ENCODE measurements at regions not wholly inside any gene's neighbourhood (a gene's known extent, or its start where the extent isn't known, plus 50 kb on each side); places are given as distances from the start of the nearest gene placed in this dataset.

GRCh38 chr6:163679753-163680152 is 265.2 kb downstream of the QKI start:
- Histone ChIP-seq H3K4me1 (ENCODE audit: control insufficient read depth, insufficient read depth, low read length) (no peaks in the 10 kb centered on the region), H3K4me3 (ENCODE audit: low read length) (no peak overlapping the region), H3K27me3 (ENCODE audit: control insufficient read depth, insufficient read depth, low read length) (no peaks in the 10 kb centered on the region), H3K27ac (ENCODE audit: low read length) (no peak overlapping the region), H3K36me3 (ENCODE audit: control insufficient read depth, insufficient read depth, low read length) (no peaks in the 10 kb centered on the region), H3K9me3 (ENCODE audit: control insufficient read depth, low read depth, low read length) (no peaks in the 10 kb centered on the region)
- DNase-seq: no peak
- WGBS (ENCODE audit: insufficient coverage, low lambda C conversion rate): 0% methylated on average over 1 of the region's 5 CpGs

- Histone ChIP-seq H3K27ac (ENCODE audit: low read length) (no peak overlapping the region), H3K36me3 (ENCODE audit: control insufficient read depth, insufficient read depth, low read length) (no peaks in the 10 kb centered on the region), H3K27me3 (ENCODE audit: control insufficient read depth, insufficient read depth, low read length) (no peaks in the 10 kb centered on the region), H3K4me1 (ENCODE audit: control insufficient read depth, insufficient read depth, low read length) (no peaks in the 10 kb centered on the region), H3K9me3 (ENCODE audit: control insufficient read depth, low read depth, low read length) (no peaks in the 10 kb centered on the region), H3K4me3 (ENCODE audit: low read length) (no peak overlapping the region)
- DNase-seq: no peak
- WGBS (ENCODE audit: insufficient coverage, low lambda C conversion rate): no CpG with 5 or more reads among the region's 3 CpGs
These were observed 264.6 kb downstream of the QKI start for GRCh38 chr6:163679012-163679660.

- no peak for DNase-seq
- Histone ChIP-seq H3K4me1 (ENCODE audit: control insufficient read depth, insufficient read depth, low read length) (no peaks in the 10 kb centered on the region), H3K36me3 (ENCODE audit: control insufficient read depth, insufficient read depth, low read length) (no peaks in the 10 kb centered on the region), H3K4me3 (ENCODE audit: low read length) (no peak overlapping the region), H3K27me3 (ENCODE audit: control insufficient read depth, insufficient read depth, low read length) (no peaks in the 10 kb centered on the region), H3K27ac (ENCODE audit: low read length) (no peak overlapping the region), H3K9me3 (ENCODE audit: control insufficient read depth, low read depth, low read length) (peaks cover 9% of the 10 kb centered on the region)
These were observed 261.1 kb downstream of the QKI start for GRCh38 chr6:163675611-163676010.

- Histone ChIP-seq H3K27me3 (ENCODE audit: control insufficient read depth, insufficient read depth, low read length) (no peaks in the 10 kb centered on the region), H3K27ac (ENCODE audit: low read length) (no peak overlapping the region), H3K9me3 (ENCODE audit: control insufficient read depth, low read depth, low read length) (peaks cover 9% of the 10 kb centered on the region), H3K4me3 (ENCODE audit: low read length) (no peak overlapping the region), H3K36me3 (ENCODE audit: control insufficient read depth, insufficient read depth, low read length) (no peaks in the 10 kb centered on the region), H3K4me1 (ENCODE audit: control insufficient read depth, insufficient read depth, low read length) (no peaks in the 10 kb centered on the region)
- no CpG with 5 or more reads among the region's 3 CpGs for WGBS (ENCODE audit: insufficient coverage, low lambda C conversion rate)
- no peak for DNase-seq
These were observed 258.2 kb downstream of the QKI start for GRCh38 chr6:163672710-163673109.

GRCh38 chr6:163671791-163672190 is 257.3 kb downstream of the QKI start:
- WGBS (ENCODE audit: insufficient coverage, low lambda C conversion rate): 100% methylated on average over 1 of the region's 25 CpGs
- Histone ChIP-seq H3K4me3 (ENCODE audit: low read length) (peak overlapping the region; percentile 4), H3K9me3 (ENCODE audit: control insufficient read depth, low read depth, low read length) (peaks cover 9% of the 10 kb centered on the region), H3K36me3 (ENCODE audit: control insufficient read depth, insufficient read depth, low read length) (no peaks in the 10 kb centered on the region), H3K27ac (ENCODE audit: low read length) (no peak overlapping the region), H3K27me3 (ENCODE audit: control insufficient read depth, insufficient read depth, low read length) (no peaks in the 10 kb centered on the region), H3K4me1 (ENCODE audit: control insufficient read depth, insufficient read depth, low read length) (no peaks in the 10 kb centered on the region)
- no peak for DNase-seq

- Histone ChIP-seq H3K36me3 (ENCODE audit: control insufficient read depth, insufficient read depth, low read length) (no peaks in the 10 kb centered on the region), H3K27ac (ENCODE audit: low read length) (no peak overlapping the region), H3K27me3 (ENCODE audit: control insufficient read depth, insufficient read depth, low read length) (no peaks in the 10 kb centered on the region), H3K4me3 (ENCODE audit: low read length) (no peak overlapping the region), H3K9me3 (ENCODE audit: control insufficient read depth, low read depth, low read length) (peaks cover 9% of the 10 kb centered on the region), H3K4me1 (ENCODE audit: control insufficient read depth, insufficient read depth, low read length) (no peaks in the 10 kb centered on the region)
- no CpG with 5 or more reads among the region's 19 CpGs for WGBS (ENCODE audit: insufficient coverage, low lambda C conversion rate)
- DNase-seq: no peak
These were observed 256.8 kb downstream of the QKI start for GRCh38 chr6:163671355-163671754.

GRCh38 chr6:163670336-163670735 is 255.8 kb downstream of the QKI start:
- H3K27me3 ChIP-seq (ENCODE audit: control insufficient read depth, insufficient read depth, low read length): no peaks in the 10 kb centered on the region
- H3K27ac ChIP-seq (ENCODE audit: low read length): no peak overlapping the region
- H3K36me3 ChIP-seq (ENCODE audit: control insufficient read depth, insufficient read depth, low read length): no peaks in the 10 kb centered on the region
- no CpG with 5 or more reads among the region's 1 CpG for WGBS (ENCODE audit: insufficient coverage, low lambda C conversion rate)
- no peak for DNase-seq
- peaks cover 12% of the 10 kb centered on the region for H3K9me3 ChIP-seq (ENCODE audit: control insufficient read depth, low read depth, low read length)
- no peak overlapping the region for H3K4me3 ChIP-seq (ENCODE audit: low read length)
- no peaks in the 10 kb centered on the region for H3K4me1 ChIP-seq (ENCODE audit: control insufficient read depth, insufficient read depth, low read length)

GRCh38 chr6:163668061-163668426 is 253.5 kb downstream of the QKI start:
- peaks cover 15% of the 10 kb centered on the region for H3K9me3 ChIP-seq (ENCODE audit: control insufficient read depth, low read depth, low read length)
- no CpG with 5 or more reads among the region's 4 CpGs for WGBS (ENCODE audit: insufficient coverage, low lambda C conversion rate)
- H3K27ac ChIP-seq (ENCODE audit: low read length): no peak overlapping the region
- DNase-seq: no peak
- no peaks in the 10 kb centered on the region for H3K4me1 ChIP-seq (ENCODE audit: control insufficient read depth, insufficient read depth, low read length)
- H3K27me3 ChIP-seq (ENCODE audit: control insufficient read depth, insufficient read depth, low read length): no peaks in the 10 kb centered on the region
- H3K36me3 ChIP-seq (ENCODE audit: control insufficient read depth, insufficient read depth, low read length): no peaks in the 10 kb centered on the region
- H3K4me3 ChIP-seq (ENCODE audit: low read length): no peak overlapping the region

GRCh38 chr6:163667372-163668060 is 253.0 kb downstream of the QKI start:
- Histone ChIP-seq H3K27ac (ENCODE audit: low read length) (no peak overlapping the region), H3K36me3 (ENCODE audit: control insufficient read depth, insufficient read depth, low read length) (no peaks in the 10 kb centered on the region), H3K27me3 (ENCODE audit: control insufficient read depth, insufficient read depth, low read length) (no peaks in the 10 kb centered on the region), H3K4me3 (ENCODE audit: low read length) (no peak overlapping the region), H3K9me3 (ENCODE audit: control insufficient read depth, low read depth, low read length) (peaks cover 15% of the 10 kb centered on the region), H3K4me1 (ENCODE audit: control insufficient read depth, insufficient read depth, low read length) (no peaks in the 10 kb centered on the region)
- WGBS (ENCODE audit: insufficient coverage, low lambda C conversion rate): 78% methylated on average over 7 of the region's 13 CpGs
- peak; percentile 17 to 20 for DNase-seq

- H3K27me3 ChIP-seq (ENCODE audit: control insufficient read depth, insufficient read depth, low read length): no peaks in the 10 kb centered on the region
- peaks cover 6% of the 10 kb centered on the region for H3K9me3 ChIP-seq (ENCODE audit: control insufficient read depth, low read depth, low read length)
- H3K4me1 ChIP-seq (ENCODE audit: control insufficient read depth, insufficient read depth, low read length): no peaks in the 10 kb centered on the region
- H3K27ac ChIP-seq (ENCODE audit: low read length): no peak overlapping the region
- WGBS (ENCODE audit: insufficient coverage, low lambda C conversion rate): no CpG with 5 or more reads among the region's 1 CpG
- no peaks in the 10 kb centered on the region for H3K36me3 ChIP-seq (ENCODE audit: control insufficient read depth, insufficient read depth, low read length)
- no peak overlapping the region for H3K4me3 ChIP-seq (ENCODE audit: low read length)
- DNase-seq: no peak
These were observed 250.9 kb downstream of the QKI start for GRCh38 chr6:163665464-163665863.

- H3K4me1 ChIP-seq (ENCODE audit: control insufficient read depth, insufficient read depth, low read length): no peaks in the 10 kb centered on the region
- no peak overlapping the region for H3K27ac ChIP-seq (ENCODE audit: low read length)
- no peak for DNase-seq
- no peaks in the 10 kb centered on the region for H3K36me3 ChIP-seq (ENCODE audit: control insufficient read depth, insufficient read depth, low read length)
- WGBS (ENCODE audit: insufficient coverage, low lambda C conversion rate): 100% methylated on average over 3 of the region's 7 CpGs
- no peak overlapping the region for H3K4me3 ChIP-seq (ENCODE audit: low read length)
- H3K9me3 ChIP-seq (ENCODE audit: control insufficient read depth, low read depth, low read length): peaks cover 6% of the 10 kb centered on the region
- H3K27me3 ChIP-seq (ENCODE audit: control insufficient read depth, insufficient read depth, low read length): no peaks in the 10 kb centered on the region
These were observed 249.1 kb downstream of the QKI start for GRCh38 chr6:163663575-163663974.
